Uterus (tissue), 2 donors: ENCODE measurements at regions not wholly inside any gene's neighbourhood (a gene's known extent, or its start where the extent isn't known, plus 50 kb on each side); places are given as distances from the start of the nearest gene placed in this dataset.
"Not testable (repeated sequence)": the region's sequence is repeated elsewhere in the genome, so short reads cannot be mapped to it uniquely, and the experiment has no call there.

ENCODE experiments used
- POLR2A ChIP-seq, 2 donors: fragments of 450-650 bp; IDR thresholded peaks; one replicate each; pipeline ENCODE4 v1.6.1; 2016; ENCODE audit warnings: antibody characterized with exemption in 2 of 2, mild to moderate bottlenecking in 1 of 2, moderate library complexity in 1 of 2
- TF ChIP-seq, protein P1 (sequence below), 4 experiments: fragments of 200-600 bp in 2 of 4; fragments of 450-650 bp in 2 of 4; sonication (generic) in 2 of 4; IDR thresholded peaks; one replicate each; pipeline ENCODE4 v1.5.1; 2016 to 2019; ENCODE audit warnings: antibody characterized with exemption in 4 of 4, mild to moderate bottlenecking in 2 of 4, moderate library complexity in 1 of 4

- not testable (repeated sequence) for TF ChIP-seq POLR2A (IDR thresholded peaks at IDR 0.05)
- TF ChIP-seq, protein P1, sequence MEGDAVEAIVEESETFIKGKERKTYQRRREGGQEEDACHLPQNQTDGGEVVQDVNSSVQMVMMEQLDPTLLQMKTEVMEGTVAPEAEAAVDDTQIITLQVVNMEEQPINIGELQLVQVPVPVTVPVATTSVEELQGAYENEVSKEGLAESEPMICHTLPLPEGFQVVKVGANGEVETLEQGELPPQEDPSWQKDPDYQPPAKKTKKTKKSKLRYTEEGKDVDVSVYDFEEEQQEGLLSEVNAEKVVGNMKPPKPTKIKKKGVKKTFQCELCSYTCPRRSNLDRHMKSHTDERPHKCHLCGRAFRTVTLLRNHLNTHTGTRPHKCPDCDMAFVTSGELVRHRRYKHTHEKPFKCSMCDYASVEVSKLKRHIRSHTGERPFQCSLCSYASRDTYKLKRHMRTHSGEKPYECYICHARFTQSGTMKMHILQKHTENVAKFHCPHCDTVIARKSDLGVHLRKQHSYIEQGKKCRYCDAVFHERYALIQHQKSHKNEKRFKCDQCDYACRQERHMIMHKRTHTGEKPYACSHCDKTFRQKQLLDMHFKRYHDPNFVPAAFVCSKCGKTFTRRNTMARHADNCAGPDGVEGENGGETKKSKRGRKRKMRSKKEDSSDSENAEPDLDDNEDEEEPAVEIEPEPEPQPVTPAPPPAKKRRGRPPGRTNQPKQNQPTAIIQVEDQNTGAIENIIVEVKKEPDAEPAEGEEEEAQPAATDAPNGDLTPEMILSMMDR (IDR thresholded peaks at IDR 0.05) = not testable (repeated sequence)
These were observed 319.4 kb upstream of the CNTN6 start for GRCh38 chr3:773433-773832.
